NCI-H748 treated with DMSO at 0.1 percent for 48 hours (cell line): ENCODE measurements at regions not wholly inside any gene's neighbourhood (a gene's known extent, or its start where the extent isn't known, plus 50 kb on each side); places are given as distances from the start of the nearest gene placed in this dataset.

Experiments used
- DNase-seq: peaks from one replicate; lab custom pipeline; 2025; lab: John Stamatoyannopoulos, UW

GRCh38 chr3:34377961-34378360 lies 579.5 kb downstream of the PDCD6IP start:
- DNase-seq = no peak

- no peak for DNase-seq
Observed at GRCh38 chr3:34381243-34381642, 582.8 kb downstream of the PDCD6IP start.

- no peak for DNase-seq
Observed at GRCh38 chr3:34382859-34383258, 584.4 kb downstream of the PDCD6IP start.

- no peak for DNase-seq
Observed at GRCh38 chr3:34386309-34386708, 587.9 kb downstream of the PDCD6IP start.

- no peak for DNase-seq
Observed at GRCh38 chr3:34387826-34388564, 589.6 kb downstream of the PDCD6IP start.

GRCh38 chr3:34388830-34389229 lies 590.4 kb downstream of the PDCD6IP start:
- DNase-seq = no peak

GRCh38 chr3:34394978-34395748 lies 596.7 kb downstream of the PDCD6IP start:
- no peak for DNase-seq

- DNase-seq = no peak
Observed at GRCh38 chr3:34396288-34396687, 597.9 kb downstream of the PDCD6IP start.

- no peak for DNase-seq
Observed at GRCh38 chr3:34396956-34397355, 598.5 kb downstream of the PDCD6IP start.

GRCh38 chr3:34399401-34399800 lies 601.0 kb downstream of the PDCD6IP start:
- no peak for DNase-seq

GRCh38 chr3:34405159-34405558 lies 606.7 kb downstream of the PDCD6IP start:
- DNase-seq = no peak

- no peak for DNase-seq
Observed at GRCh38 chr3:34407281-34407680, 608.9 kb downstream of the PDCD6IP start.

GRCh38 chr3:34408088-34408487 lies 609.7 kb downstream of the PDCD6IP start:
- no peak for DNase-seq

- no peak for DNase-seq
Observed at GRCh38 chr3:34411596-34411995, 613.2 kb downstream of the PDCD6IP start.

- no peak for DNase-seq
Observed at GRCh38 chr3:34419801-34420200, 621.4 kb downstream of the PDCD6IP start.

- no peak for DNase-seq
Observed at GRCh38 chr3:34421762-34422161, 623.3 kb downstream of the PDCD6IP start.

GRCh38 chr3:34439796-34440195 lies 641.4 kb downstream of the PDCD6IP start:
- no peak for DNase-seq

GRCh38 chr3:34444137-34444536 lies 645.7 kb downstream of the PDCD6IP start:
- no peak for DNase-seq

GRCh38 chr3:34449305-34449704 lies 650.9 kb downstream of the PDCD6IP start:
- DNase-seq = no peak

GRCh38 chr3:34463414-34463813 lies 665.0 kb downstream of the PDCD6IP start:
- DNase-seq = no peak

GRCh38 chr3:34464646-34465045 lies 666.2 kb downstream of the PDCD6IP start:
- no peak for DNase-seq

GRCh38 chr3:34475851-34476250 lies 677.4 kb downstream of the PDCD6IP start:
- no peak for DNase-seq

- DNase-seq = no peak
Observed at GRCh38 chr3:34483311-34483887, 685.0 kb downstream of the PDCD6IP start.
